Bone marrow (tissue), 2 donors: ENCODE measurements at regions not wholly inside any gene's neighbourhood (a gene's known extent, or its start where the extent isn't known, plus 50 kb on each side); places are given as distances from the start of the nearest gene placed in this dataset.
"Not testable (repeated sequence)": the region's sequence is repeated elsewhere in the genome, so short reads cannot be mapped to it uniquely, and the experiment has no call there.

Source experiments
- DNase-seq, 2 donors: peaks; one replicate each; lab custom pipeline; 2025; lab: John Stamatoyannopoulos, UW

- no peak for DNase-seq
These were observed 57.9 kb downstream of the DNAJB9 start for GRCh38 chr7:108627476-108628051.

GRCh38 chr7:108628678-108629077 is 59.0 kb downstream of the DNAJB9 start:
- DNase-seq: no peak

- no peak for DNase-seq
These were observed 60.2 kb downstream of the DNAJB9 start for GRCh38 chr7:108629651-108630400.

- DNase-seq: no peak
These were observed 64.4 kb downstream of the DNAJB9 start for GRCh38 chr7:108634036-108634435.

GRCh38 chr7:108634535-108634934 is 64.9 kb downstream of the DNAJB9 start:
- DNase-seq: no peak

GRCh38 chr7:108637049-108637621 is 67.5 kb downstream of the DNAJB9 start:
- DNase-seq: no peak

GRCh38 chr7:108642126-108642525 is 72.5 kb downstream of the DNAJB9 start:
- DNase-seq: no peak

- no peak for DNase-seq
These were observed 73.5 kb downstream of the DNAJB9 start for GRCh38 chr7:108643136-108643535.

GRCh38 chr7:108648989-108649388 is 79.3 kb downstream of the DNAJB9 start:
- DNase-seq: no peak

GRCh38 chr7:108650467-108650866 is 80.8 kb downstream of the DNAJB9 start:
- DNase-seq: no peak

- no peak for DNase-seq
These were observed 83.2 kb downstream of the DNAJB9 start for GRCh38 chr7:108652886-108653285.

GRCh38 chr7:108653526-108653925 is 83.9 kb downstream of the DNAJB9 start:
- no peak for DNase-seq

- DNase-seq: not testable (repeated sequence)
These were observed 87.6 kb downstream of the DNAJB9 start for GRCh38 chr7:108657140-108657726.

- no peak for DNase-seq
These were observed 89.6 kb downstream of the DNAJB9 start for GRCh38 chr7:108659261-108659660.

- no peak for DNase-seq
These were observed 90.2 kb downstream of the DNAJB9 start for GRCh38 chr7:108659867-108660266.

GRCh38 chr7:108660465-108660864 is 90.8 kb downstream of the DNAJB9 start:
- DNase-seq: no peak

GRCh38 chr7:108662783-108663362 is 93.2 kb downstream of the DNAJB9 start:
- DNase-seq: no peak

- DNase-seq: no peak
These were observed 94.0 kb downstream of the DNAJB9 start for GRCh38 chr7:108663701-108664100.

- DNase-seq: no peak
These were observed 97.5 kb downstream of the DNAJB9 start for GRCh38 chr7:108667216-108667615.

GRCh38 chr7:108669958-108670357 is 100.3 kb downstream of the DNAJB9 start:
- DNase-seq: no peak

GRCh38 chr7:108673699-108674098 is 104.0 kb downstream of the DNAJB9 start:
- not testable (repeated sequence) for DNase-seq

GRCh38 chr7:108684629-108685028 is 115.0 kb downstream of the DNAJB9 start:
- no peak for DNase-seq

- no peak for DNase-seq
These were observed 116.8 kb downstream of the DNAJB9 start for GRCh38 chr7:108686494-108686893.
